ENCODE measurements at regions not wholly inside any gene's neighbourhood (a gene's known extent, or its start where the extent isn't known, plus 50 kb on each side); places are given as distances from the start of the nearest gene placed in this dataset.

DNA sequence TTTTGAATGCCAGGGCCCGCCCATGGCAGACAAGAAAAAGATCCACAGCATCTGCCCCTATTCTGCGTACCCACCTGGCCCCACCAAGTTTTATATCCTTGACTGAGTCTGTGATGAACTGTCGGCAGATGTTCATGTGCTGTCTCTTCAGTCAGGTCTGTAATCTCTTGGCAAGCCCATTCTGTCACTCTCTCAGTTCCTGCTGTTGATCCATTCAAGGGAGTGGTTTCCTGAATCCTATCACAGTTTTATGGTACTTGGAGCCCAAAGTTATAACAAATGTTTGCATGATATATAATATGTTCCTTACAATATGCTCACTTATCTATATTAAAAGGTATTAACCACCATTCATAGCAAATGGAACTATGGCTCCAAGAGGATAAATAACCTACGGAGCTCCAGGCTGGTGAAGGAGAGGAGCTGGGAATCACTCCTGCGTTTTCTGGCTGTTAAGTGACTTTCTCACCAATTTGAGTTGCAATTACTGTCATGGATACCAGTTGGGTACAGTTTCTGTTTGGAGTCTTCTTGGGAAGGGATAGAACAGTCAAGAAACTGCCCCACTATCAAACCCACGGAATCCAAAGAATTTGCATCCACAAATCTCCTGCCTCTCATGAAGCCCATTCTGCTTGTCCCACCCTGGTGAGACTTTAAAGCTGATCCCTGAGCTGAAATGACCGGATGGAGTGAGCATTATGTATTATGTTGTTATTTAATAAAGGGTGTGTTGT, 103.4 kb upstream of the SPRY4 start:
- peaks cover 28 to 33% (median 32%) of the 10 kb centered on the region in 3 donors for H3K27me3 Mint-ChIP-seq (ENCODE audit: low read depth in 3 of 3)
- H3K27ac Mint-ChIP-seq, result no peak overlapping the region
- Histone ChIP-seq H3K79me2 (ENCODE audit: insufficient read depth, low read length) (no peaks in the 10 kb centered on the region), H3K27ac (ENCODE audit: low read depth in 1 of 2, low read length in 2 of 2) (no peak overlapping the region), H3K27me3 (ENCODE audit: control insufficient read depth in 2 of 2, insufficient read depth in 2 of 2, low read length in 2 of 2) (peaks cover 11 to 17% of the 10 kb centered on the region in 2 donors), H2AFZ (ENCODE audit: insufficient read depth, low read depth, low read length, poor library complexity, severe bottlenecking) (no peak overlapping the region), H3K9me3 (replicated peaks in 1 of 2; ENCODE audit: control insufficient read depth in 1 of 2, insufficient read depth in 1 of 2, low read length in 2 of 2) (no peaks in the 10 kb centered on the region), H3K9ac (ENCODE audit: insufficient read depth, low read length, poor library complexity, severe bottlenecking) (no peak overlapping the region), H3K4me1 (ENCODE audit: control insufficient read depth in 1 of 2, insufficient read depth in 2 of 2, low read length in 2 of 2) (no peaks in the 10 kb centered on the region), H3K36me3 (replicated peaks in 1 of 2; ENCODE audit: control insufficient read depth in 1 of 2, insufficient read depth in 2 of 2, low read length in 2 of 2) (no peaks in the 10 kb centered on the region), H4K20me1 (ENCODE audit: insufficient read depth, low read length) (no peaks in the 10 kb centered on the region), H3K4me2 (replicated peaks; ENCODE audit: extremely low read depth, low read length, poor library complexity, severe bottlenecking) (no peak overlapping the region), H3K4me3 (replicated peaks in 1 of 3; ENCODE audit: low read depth in 2 of 3, low read length in 3 of 3) (no peak overlapping the region)
- no peaks in the 10 kb centered on the region for H3K36me3 Mint-ChIP-seq
- no peak overlapping the region for H3K4me3 Mint-ChIP-seq
- no peak for DNase-seq
- TF ChIP-seq, protein P1, sequence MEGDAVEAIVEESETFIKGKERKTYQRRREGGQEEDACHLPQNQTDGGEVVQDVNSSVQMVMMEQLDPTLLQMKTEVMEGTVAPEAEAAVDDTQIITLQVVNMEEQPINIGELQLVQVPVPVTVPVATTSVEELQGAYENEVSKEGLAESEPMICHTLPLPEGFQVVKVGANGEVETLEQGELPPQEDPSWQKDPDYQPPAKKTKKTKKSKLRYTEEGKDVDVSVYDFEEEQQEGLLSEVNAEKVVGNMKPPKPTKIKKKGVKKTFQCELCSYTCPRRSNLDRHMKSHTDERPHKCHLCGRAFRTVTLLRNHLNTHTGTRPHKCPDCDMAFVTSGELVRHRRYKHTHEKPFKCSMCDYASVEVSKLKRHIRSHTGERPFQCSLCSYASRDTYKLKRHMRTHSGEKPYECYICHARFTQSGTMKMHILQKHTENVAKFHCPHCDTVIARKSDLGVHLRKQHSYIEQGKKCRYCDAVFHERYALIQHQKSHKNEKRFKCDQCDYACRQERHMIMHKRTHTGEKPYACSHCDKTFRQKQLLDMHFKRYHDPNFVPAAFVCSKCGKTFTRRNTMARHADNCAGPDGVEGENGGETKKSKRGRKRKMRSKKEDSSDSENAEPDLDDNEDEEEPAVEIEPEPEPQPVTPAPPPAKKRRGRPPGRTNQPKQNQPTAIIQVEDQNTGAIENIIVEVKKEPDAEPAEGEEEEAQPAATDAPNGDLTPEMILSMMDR (IDR thresholded peaks at IDR 0.05), result no peak
- WGBS (ENCODE audit: insufficient coverage), result 100% methylated on average over 3 of the region's 7 CpGs
- intact Hi-C loops (cut with micrococcal nuclease), result no loop called here
- H3K9me3 Mint-ChIP-seq, result peaks cover 0 to 6% (median 0%) of the 10 kb centered on the region in 7 donors
- H3K4me1 Mint-ChIP-seq, result peaks cover 11% of the 10 kb centered on the region

DNA sequence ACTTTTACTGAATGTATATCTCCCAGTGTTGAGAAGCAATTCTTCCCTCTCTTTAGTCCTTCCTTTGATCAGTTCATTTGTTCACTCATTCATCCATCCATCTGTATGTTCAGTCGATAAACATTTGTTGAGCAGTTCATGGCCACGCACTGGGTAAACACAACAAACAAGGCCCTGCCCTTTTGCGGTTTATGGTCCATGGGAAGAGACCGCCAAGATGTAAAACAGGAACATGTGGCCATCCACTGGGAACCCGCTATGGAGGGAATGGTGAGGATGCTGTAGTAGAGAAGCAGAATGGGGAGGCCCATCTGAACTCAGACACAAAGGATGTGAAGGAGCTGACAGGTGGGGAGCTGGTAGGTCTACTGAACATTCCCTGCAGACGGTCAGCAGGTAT, 102.7 kb upstream of the SPRY4 start:
- Histone ChIP-seq H3K9me3 (replicated peaks in 1 of 2; ENCODE audit: control insufficient read depth in 1 of 2, insufficient read depth in 1 of 2, low read length in 2 of 2) (no peaks in the 10 kb centered on the region), H3K4me1 (ENCODE audit: control insufficient read depth in 1 of 2, insufficient read depth in 2 of 2, low read length in 2 of 2) (no peaks in the 10 kb centered on the region), H3K9ac (ENCODE audit: insufficient read depth, low read length, poor library complexity, severe bottlenecking) (no peak overlapping the region), H3K27ac (ENCODE audit: low read depth in 1 of 2, low read length in 2 of 2) (no peak overlapping the region), H3K79me2 (ENCODE audit: insufficient read depth, low read length) (no peaks in the 10 kb centered on the region), H3K36me3 (replicated peaks in 1 of 2; ENCODE audit: control insufficient read depth in 1 of 2, insufficient read depth in 2 of 2, low read length in 2 of 2) (no peaks in the 10 kb centered on the region), H4K20me1 (ENCODE audit: insufficient read depth, low read length) (no peaks in the 10 kb centered on the region), H3K27me3 (ENCODE audit: control insufficient read depth in 2 of 2, insufficient read depth in 2 of 2, low read length in 2 of 2) (peaks cover 6 to 10% of the 10 kb centered on the region in 2 donors), H3K4me2 (replicated peaks; ENCODE audit: extremely low read depth, low read length, poor library complexity, severe bottlenecking) (no peak overlapping the region), H2AFZ (ENCODE audit: insufficient read depth, low read depth, low read length, poor library complexity, severe bottlenecking) (no peak overlapping the region), H3K4me3 (replicated peaks in 1 of 3; ENCODE audit: low read depth in 2 of 3, low read length in 3 of 3) (no peak overlapping the region)
- TF ChIP-seq, protein P1 (IDR thresholded peaks at IDR 0.05), result no peak
- H3K27ac Mint-ChIP-seq, result no peak overlapping the region
- intact Hi-C loops (cut with micrococcal nuclease), result no loop called here
- no peaks in the 10 kb centered on the region for H3K36me3 Mint-ChIP-seq
- no peak for DNase-seq
- 98% methylated on average over 3 of the region's 6 CpGs for WGBS (ENCODE audit: insufficient coverage)
- peaks cover 9% of the 10 kb centered on the region for H3K4me1 Mint-ChIP-seq
- peaks cover 0 to 6% (median 0%) of the 10 kb centered on the region in 7 donors for H3K9me3 Mint-ChIP-seq
- H3K27me3 Mint-ChIP-seq (ENCODE audit: low read depth in 3 of 3), result peaks cover 24 to 29% (median 25%) of the 10 kb centered on the region in 3 donors
- H3K4me3 Mint-ChIP-seq, result no peak overlapping the region

Measured in CD14-positive monocyte (primary cell).